GM18907 (cell line): ENCODE measurements at regions not wholly inside any gene's neighbourhood (a gene's known extent, or its start where the extent isn't known, plus 50 kb on each side); places are given as distances from the start of the nearest gene placed in this dataset.

Experiments used
- ATAC-seq: cut with Tn5 transposase; IDR thresholded peaks from one replicate; pipeline ENCODE4 v1.9.1; 2021; ENCODE audit warnings: mild to moderate bottlenecking, moderate library complexity; ENCODE audit not compliant: unreplicated experiment

- no peak for ATAC-seq
Measured at GRCh38 chr2:120863146-120863545, 127.5 kb downstream of the GLI2 start.

GRCh38 chr2:120863661-120864320, 128.1 kb downstream of the GLI2 start:
- ATAC-seq, result no peak

- no peak for ATAC-seq
Measured at GRCh38 chr2:120864981-120865380, 129.3 kb downstream of the GLI2 start.

GRCh38 chr2:120865656-120866055, 130.0 kb downstream of the GLI2 start:
- ATAC-seq, result no peak

- ATAC-seq, result no peak
Measured at GRCh38 chr2:120866071-120866470, 130.4 kb downstream of the GLI2 start.

GRCh38 chr2:120866483-120867140, 130.9 kb downstream of the GLI2 start:
- no peak for ATAC-seq

DNA sequence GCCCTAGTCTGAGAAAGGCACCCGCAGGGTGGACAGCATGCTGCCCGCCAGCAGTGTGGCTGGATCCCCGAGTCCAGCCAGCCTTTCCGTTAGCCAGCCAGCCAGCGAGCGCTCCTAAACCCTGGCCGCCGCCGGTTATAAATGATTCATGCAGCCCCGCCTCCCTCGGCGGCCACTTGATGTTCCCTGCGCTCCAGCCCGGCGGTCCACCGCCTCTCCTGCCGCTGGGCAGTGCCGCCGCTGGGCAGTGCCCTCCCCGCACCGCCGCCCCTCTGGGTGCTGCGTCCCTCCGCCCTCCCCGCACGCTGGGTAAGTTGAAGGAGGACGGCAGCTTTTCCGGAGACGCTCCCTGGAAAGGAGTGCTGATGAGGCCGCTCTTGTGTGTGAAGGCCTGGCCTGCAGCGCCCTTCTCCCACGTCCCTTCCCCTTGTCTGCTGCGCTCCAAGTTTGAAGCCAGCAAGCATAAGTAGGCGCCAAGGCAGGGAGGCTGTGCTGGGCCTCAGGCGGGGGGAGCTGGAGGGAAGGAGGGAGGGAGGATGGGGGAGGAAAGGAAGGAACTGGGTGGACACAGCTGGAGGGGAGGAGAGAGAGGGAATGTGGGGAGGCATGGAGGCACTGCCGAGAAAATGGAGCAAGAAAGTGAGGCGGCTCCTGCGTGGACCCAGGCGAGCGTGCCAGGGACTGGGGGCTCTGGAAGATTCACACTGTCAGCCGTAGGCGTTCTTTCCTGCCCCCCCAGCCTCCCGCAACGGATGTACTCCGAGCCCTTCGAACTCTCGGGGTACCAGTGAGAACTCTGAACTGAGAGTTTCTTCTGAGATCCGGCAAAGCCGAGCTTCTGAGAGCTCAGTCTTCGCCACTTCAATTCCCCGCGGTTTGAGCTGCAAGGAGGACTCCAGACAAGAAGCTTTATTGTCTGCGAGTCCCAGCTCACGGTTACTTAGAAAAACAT, 131.9 kb downstream of the GLI2 start:
- ATAC-seq, result no peak

DNA sequence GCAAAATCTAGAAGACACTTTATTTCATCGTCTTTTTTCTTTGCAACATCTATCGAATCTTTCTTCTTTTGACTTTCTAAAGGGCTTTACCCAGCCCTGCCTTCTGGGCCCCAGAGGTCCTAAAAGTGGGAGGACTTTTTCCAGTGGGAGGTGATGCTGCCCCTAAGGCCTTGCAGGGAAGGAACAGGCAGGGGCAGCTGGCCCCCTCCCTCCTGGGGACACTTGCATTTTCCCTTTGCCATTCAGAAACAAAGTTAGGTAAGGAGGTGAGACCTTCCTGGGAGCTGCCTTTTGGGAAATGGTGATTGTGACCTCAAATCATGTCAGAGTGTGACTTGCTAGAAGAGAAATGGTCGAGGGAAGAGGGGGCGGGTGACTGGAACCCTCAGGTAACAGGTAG, 132.7 kb downstream of the GLI2 start:
- ATAC-seq, result no peak

DNA sequence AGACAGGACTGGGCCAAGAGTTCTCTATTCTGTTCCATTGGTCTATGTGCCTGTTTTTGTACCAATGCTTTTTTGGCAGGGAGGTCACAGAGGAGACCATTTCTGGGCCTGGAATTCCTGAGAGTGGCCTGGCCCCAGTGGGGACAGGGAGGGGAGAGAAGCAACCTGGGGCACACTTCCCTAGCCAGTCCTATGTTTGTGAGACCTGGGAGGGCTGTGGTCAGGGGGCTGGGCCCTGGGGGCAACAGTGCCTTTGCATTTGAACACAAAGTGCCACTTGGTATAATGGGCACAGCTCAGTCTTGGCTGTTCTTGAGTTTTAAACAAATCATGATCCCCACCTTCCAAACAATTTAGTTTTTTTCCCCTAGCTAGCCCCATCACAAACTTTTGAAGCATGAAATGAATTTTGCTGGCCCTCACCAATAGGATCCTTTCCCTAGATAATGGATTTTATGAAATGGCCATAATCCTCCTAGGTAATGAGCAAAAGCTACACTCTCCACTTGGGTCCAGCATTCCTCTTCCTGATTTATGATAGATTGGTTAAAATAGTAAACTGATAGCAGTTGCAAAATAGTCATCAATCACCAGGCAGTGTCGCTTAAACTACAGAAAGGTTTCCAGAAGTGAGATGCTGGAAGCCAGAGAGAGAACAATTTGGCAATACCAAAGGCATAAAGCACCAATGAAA, 133.5 kb downstream of the GLI2 start:
- no peak for ATAC-seq

DNA sequence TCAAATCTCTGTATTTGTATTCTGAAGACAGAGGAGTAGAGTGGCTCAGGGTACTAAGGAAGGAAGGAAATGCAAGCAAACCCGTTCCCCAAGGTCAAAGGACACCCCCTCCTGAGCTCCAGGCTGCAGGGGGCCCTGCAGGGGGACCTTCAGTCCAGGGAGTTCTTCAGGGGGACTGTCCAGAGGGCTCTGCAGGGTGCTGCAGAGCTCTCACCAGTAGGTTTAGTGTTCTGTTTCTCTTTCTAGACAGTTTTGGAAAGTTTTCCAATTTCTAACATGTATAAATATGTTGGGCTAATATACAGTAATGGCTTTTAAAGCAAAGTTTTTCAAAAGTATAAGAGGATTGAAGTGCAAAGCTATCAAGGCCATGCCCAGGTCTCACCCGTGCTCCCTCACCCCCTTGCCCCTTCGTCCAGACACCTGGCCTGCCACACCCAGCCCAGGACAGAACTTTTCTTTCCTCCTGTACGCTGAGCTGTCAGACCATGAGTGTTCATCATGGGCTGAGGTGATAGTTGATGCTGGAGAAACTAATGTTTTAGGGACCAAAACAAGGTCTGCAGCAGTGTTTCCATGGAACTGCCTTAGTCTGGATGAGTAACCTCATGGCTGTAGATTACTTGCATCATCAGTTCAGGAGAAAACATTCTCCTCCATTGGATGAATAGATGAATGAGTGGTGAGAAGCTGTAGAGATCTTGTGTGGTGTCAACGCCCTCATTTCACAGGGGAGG, 134.2 kb downstream of the GLI2 start:
- ATAC-seq, result no peak

DNA sequence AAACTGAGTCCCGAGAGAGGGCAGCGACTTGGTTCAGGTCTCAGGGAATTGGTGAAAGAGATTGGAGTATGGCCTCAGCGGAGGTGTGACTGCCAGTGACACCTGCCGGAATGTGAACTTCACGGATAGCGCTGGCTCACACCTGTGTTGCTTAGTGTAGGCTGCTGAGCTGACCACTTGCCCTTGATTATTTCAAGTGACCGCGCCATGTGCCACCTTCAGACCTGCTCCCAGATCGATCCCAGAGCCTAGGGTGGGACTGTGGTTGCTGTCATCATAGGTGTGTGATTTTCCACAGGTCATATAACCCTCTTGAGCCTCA, 134.8 kb downstream of the GLI2 start:
- ATAC-seq, result no peak

DNA sequence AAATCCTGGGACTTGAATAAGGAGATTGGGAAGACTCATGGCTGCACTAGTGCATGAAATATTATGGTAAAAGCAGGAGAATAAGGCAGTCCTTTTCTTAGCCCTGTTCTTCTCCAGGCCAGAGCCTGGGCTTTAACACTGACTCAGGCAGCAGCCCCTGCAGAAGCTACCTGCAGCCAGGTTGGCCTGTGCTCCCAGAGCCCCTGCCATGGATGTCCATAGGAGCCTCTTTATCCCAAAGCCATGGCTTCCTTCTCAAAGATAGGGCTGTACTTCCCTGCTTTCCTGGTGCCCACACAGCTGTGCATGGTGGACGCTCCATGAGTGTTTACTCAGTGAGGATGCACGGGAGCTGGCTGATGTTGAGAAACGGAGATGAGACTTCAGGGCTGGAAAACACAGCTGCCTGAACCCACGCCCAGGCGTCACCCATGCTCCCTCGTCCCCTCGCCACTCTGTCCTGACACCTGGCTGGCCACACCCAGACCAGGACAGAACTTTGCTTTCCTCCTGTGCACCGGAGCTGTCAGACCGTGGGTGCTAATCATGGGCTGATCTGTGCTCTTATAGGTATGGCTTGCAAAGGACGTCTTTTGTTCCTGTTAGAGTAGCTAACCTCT, 135.5 kb downstream of the GLI2 start:
- ATAC-seq, result no peak

DNA sequence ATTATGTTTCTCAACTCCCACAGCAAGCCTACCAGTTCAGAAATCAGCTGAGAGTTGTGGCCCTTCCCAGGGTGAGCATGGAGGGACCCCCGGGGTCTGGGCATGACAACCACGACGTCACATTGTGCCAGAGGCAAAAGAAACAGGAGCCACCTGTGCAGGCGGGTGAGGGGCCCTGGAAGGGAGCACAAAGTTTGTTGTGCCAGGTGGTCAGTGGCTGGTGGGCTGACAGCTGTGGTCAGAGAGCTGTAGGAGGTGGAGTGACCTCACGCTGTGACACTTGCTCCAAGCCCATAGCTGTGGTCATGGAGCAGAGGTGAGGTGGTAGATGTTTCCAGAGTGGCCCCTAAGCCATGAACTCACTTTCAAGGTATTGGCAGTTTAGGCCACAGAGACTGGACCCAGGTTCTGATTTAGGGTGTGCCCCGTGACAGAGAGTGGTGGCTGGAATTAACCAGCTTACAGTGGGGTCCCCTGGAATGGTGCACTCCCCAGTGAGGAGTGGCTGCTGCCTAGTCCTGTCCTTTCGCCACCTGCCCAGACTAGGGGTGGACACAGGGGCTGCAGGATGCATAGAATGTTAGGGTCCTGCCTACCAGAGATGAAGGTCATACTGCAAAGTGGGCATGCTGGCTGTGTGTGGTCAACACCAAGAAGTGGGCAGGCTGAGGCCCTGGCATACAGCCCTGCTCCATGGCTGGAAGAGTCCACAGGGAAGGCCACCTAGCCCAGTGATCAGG, 136.4 kb downstream of the GLI2 start:
- ATAC-seq, result no peak

- ATAC-seq, result no peak
Measured at GRCh38 chr2:120873958-120874887, 138.6 kb downstream of the GLI2 start.

DNA sequence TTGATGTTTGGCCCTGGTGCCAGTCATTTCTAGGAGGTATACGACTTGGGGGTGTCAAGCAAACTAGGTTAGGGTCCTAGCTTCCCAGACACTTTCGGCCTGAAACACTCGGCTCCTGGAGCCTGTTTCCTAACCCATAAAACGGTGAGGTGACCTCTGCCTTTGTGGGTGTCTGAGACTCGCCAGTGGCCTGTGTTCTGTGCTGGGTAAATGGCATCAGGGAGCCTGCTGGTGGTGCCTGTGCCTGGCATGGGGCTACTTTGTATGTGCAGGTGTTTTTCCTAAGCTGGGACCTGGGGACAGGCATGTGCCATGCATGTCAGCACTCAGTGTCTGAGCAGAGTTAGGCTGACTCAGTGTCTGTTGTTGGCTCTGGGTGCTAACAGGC, 139.2 kb downstream of the GLI2 start:
- no peak for ATAC-seq

GRCh38 chr2:120875431-120875830, 139.8 kb downstream of the GLI2 start:
- ATAC-seq, result no peak

GRCh38 chr2:120876526-120877280, 141.0 kb downstream of the GLI2 start:
- ATAC-seq, result no peak

DNA sequence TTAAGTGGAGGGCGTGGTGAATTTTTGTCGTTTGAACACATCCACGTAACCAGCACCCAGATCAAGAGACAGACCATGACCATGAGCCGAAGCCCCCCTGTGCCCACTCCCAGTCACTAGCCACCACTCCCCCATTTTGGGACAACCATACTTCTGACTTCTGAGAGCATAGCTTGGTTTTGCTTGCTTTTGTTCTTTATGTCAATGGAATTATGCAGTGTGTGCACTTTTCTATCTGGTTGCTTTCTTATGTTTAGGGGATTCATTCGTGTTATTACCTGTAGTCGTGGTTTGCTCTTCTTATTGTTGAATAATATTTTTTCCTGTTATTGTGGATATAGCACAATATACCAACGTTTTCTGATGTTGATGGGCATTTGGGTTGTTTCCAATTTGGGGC, 141.7 kb downstream of the GLI2 start:
- ATAC-seq, result no peak
